Psoas muscle (tissue), 7 donors: ENCODE measurements at regions not wholly inside any gene's neighbourhood (a gene's known extent, or its start where the extent isn't known, plus 50 kb on each side); places are given as distances from the start of the nearest gene placed in this dataset.

Source experiments
- ATAC-seq, 4 donors: fragments of 200-7000 bp; cut with Tn5 transposase; one replicate each; pipeline ENCODE4 v1.9.1; 2020; ENCODE audit warnings: moderate library complexity in 3 of 4, mild to moderate bottlenecking in 2 of 4
- DNase-seq, 2 donors: peaks; one replicate each; pipeline ENCODE4 v3.0.0-alpha.2; 2020
- H3K27ac ChIP-seq: fragments of 200-600 bp; one replicate; pipeline ENCODE4 v1.8.0; 2022
- H3K27me3 ChIP-seq, 3 donors: fragments of 200-600 bp in 1 of 3; one replicate each; pipeline versions ENCODE4 v1.6.1 to v1.8.0; 2013 to 2022; ENCODE audit warnings: low read length in 2 of 3, mild to moderate bottlenecking in 2 of 3, moderate library complexity in 1 of 3; ENCODE audit not compliant: insufficient read depth in 3 of 3
- H3K36me3 ChIP-seq, 2 donors: fragments of 200-600 bp in 1 of 2; one replicate each; pipeline versions ENCODE4 v1.6.1 to v1.8.0; 2013 to 2022; ENCODE audit warnings: low read depth in 1 of 2, mild to moderate bottlenecking in 1 of 2, moderate library complexity in 1 of 2; ENCODE audit not compliant: insufficient read depth in 1 of 2
- H3K4me1 ChIP-seq: fragments of 200-600 bp; one replicate; pipeline ENCODE4 v1.8.0; 2022
- H3K4me3 ChIP-seq: fragments of 200-600 bp; one replicate; pipeline ENCODE4 v1.8.0; 2022; ENCODE audit warnings: mild to moderate bottlenecking
- H3K9me3 ChIP-seq: fragments of 200-600 bp; one replicate; pipeline ENCODE4 v1.8.0; 2022
- CTCF ChIP-seq: fragments of 200-600 bp; IDR thresholded peaks from one replicate; pipeline ENCODE4 v1.8.0; 2022; ENCODE audit warnings: antibody characterized with exemption
- WGBS, 3 donors: extraction: QIAGEN DNeasy Blood & Tissue Kit; methylation state at CpG; one replicate each; pipeline versions ENCODE4 v1.1.6 to v1.1.7; 2013; 5-methylcytosine and 5-hydroxymethylcytosine counted together
- intact Hi-C, 2 donors: fragments of 100-400 bp; cut with DNase I; formaldehyde crosslinking; loops; one replicate each; pipeline versions ENCODE4 v1.11.0 to v1.14.2; 2022
- donor health status: healthy with polysubstance abuse.
- donor health status: DM: no; HTN: no; CAD: no; lungs with moderate emphysema.
- donor health status: Bipolar disorder and iron deficiency.
- donor health status: healthy.
- donor health status: DM: yes; HTN: yes; CAD: no.
- donor health status: DM: no; HTN: no; CAD: no.
- donor health status: DM: yes; HTN: yes; CAD: no.

DNA sequence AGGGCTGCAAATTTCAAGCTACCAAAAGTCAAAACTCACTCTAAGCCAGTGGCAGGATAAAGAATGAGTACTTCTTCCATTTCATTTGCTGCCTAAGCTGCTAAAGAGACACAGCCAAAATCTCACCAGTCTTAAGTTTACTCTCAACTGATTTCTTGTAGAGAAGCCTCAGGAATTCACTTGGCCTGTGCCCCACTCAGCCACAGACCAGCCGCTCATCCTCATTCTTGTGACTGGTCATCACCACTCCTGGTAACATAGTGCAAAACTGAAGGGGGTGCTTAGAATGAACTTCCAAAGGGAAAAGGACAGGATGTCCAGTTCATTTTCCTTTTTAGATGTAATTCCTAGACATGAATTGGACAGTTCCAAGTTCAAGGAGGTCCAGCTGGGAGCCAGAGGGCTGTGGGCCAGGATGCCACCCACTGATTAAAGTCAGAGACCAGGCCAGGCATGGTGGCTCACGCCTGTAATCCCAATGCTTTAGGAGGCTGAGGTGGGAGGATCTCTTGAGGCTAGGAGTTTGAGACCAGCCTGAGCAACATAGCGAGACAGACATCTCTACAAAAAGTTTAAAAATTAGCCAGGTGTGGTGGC, 72.7 kb upstream of the RANBP3L start:
- ATAC-seq (peak in 2 of 4 donors; percentile 50 to 71), DNase-seq (peak; percentile 34 to 56)
- WGBS, 3 donors: 58 to 80% (median 73%) methylated on average over 3 of the region's 3 CpGs
- Histone ChIP-seq H3K27me3 (no peaks in the 10 kb centered on the region), H3K9me3 (no peaks in the 10 kb centered on the region), H3K27ac (peak overlapping the region; percentile 12), H3K36me3 (no peaks in the 10 kb centered on the region), H3K4me1 (no peaks in the 10 kb centered on the region), H3K4me3 (no peak overlapping the region)
- no peak for TF ChIP-seq CTCF
- intact Hi-C loops: no loop called here

DNA sequence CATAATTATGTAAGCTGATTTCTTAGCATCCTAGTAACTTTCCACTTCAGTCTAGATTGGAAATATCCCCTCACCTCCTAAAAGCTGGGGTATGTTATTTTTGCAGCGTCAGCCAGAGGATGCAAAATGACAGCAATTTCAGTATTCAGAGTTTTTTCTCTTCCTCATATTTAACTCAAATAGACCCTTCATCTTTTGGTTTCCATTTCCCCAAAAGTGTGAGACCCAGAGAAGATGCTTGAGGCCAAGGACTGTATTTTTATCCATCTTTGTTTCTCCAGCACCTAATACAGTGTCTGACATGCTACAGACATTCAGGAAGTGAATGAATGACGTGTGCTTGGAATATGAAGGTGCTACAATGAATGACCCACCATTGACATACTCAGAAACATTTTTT, 75.5 kb upstream of the RANBP3L start:
- H3K4me1 ChIP-seq: no peaks in the 10 kb centered on the region
- no peak overlapping the region for H3K27ac ChIP-seq
- no peaks in the 10 kb centered on the region for H3K36me3 ChIP-seq
- no peak for TF ChIP-seq CTCF
- intact Hi-C loops: no loop called here
- H3K27me3 ChIP-seq: no peaks in the 10 kb centered on the region
- DNase-seq (no peak), ATAC-seq (no peak)
- no peaks in the 10 kb centered on the region for H3K9me3 ChIP-seq
- 61 to 77% (median 69%) methylated on average over 2 of the region's 2 CpGs for WGBS, 3 donors
- no peak overlapping the region for H3K4me3 ChIP-seq

GRCh38 chr5:36378551-36378950, 76.8 kb upstream of the RANBP3L start:
- TF ChIP-seq CTCF: no peak
- 89 to 100% (median 100%) methylated on average over 1 of the region's 1 CpG for WGBS, 3 donors
- Histone ChIP-seq H3K4me3 (no peak overlapping the region), H3K27me3 (no peaks in the 10 kb centered on the region), H3K36me3 (no peaks in the 10 kb centered on the region), H3K27ac (no peak overlapping the region), H3K4me1 (no peaks in the 10 kb centered on the region), H3K9me3 (no peaks in the 10 kb centered on the region)
- intact Hi-C loops: no loop called here
- DNase-seq: no peak
- no peak for ATAC-seq

- DNase-seq (no peak), ATAC-seq (no peak)
- Histone ChIP-seq H3K4me1 (no peaks in the 10 kb centered on the region), H3K27ac (no peak overlapping the region), H3K9me3 (no peaks in the 10 kb centered on the region), H3K27me3 (no peaks in the 10 kb centered on the region), H3K4me3 (no peak overlapping the region), H3K36me3 (no peaks in the 10 kb centered on the region)
- 57 to 70% (median 63%) methylated on average over 2 of the region's 2 CpGs for WGBS, 3 donors
- TF ChIP-seq CTCF: no peak
- intact Hi-C loops: no loop called here
These were observed 81.2 kb upstream of the RANBP3L start for GRCh38 chr5:36382890-36383289.

GRCh38 chr5:36383942-36384341, 82.2 kb upstream of the RANBP3L start:
- Histone ChIP-seq H3K4me3 (no peak overlapping the region), H3K36me3 (no peaks in the 10 kb centered on the region), H3K9me3 (no peaks in the 10 kb centered on the region), H3K27ac (no peak overlapping the region), H3K4me1 (no peaks in the 10 kb centered on the region), H3K27me3 (no peaks in the 10 kb centered on the region)
- no peak for TF ChIP-seq CTCF
- intact Hi-C loops: no loop called here
- no peak for DNase-seq
- WGBS, 3 donors: 55 to 71% (median 68%) methylated on average over 5 of the region's 5 CpGs
- ATAC-seq: no peak
